Upper lobe of left lung (tissue), 6 donors: ENCODE measurements at regions not wholly inside any gene's neighbourhood (a gene's known extent, or its start where the extent isn't known, plus 50 kb on each side); places are given as distances from the start of the nearest gene placed in this dataset.

Experiments used
- ATAC-seq, 2 donors: fragments of 200-7000 bp; cut with Tn5 transposase; one replicate each; pipeline ENCODE4 v1.9.1; 2022; ENCODE audit warnings: mild to moderate bottlenecking in 2 of 2, moderate library complexity in 2 of 2; ENCODE audit not compliant: low FRiP score in 2 of 2
- DNase-seq, 2 donors: peaks; one replicate each; pipeline ENCODE4 v3.0.0-alpha.2; 2019 to 2020
- H3K27ac ChIP-seq, 4 donors: fragments of 200-600 bp; sonication (generic); one replicate each; pipeline ENCODE4 v1.5.1; 2016 to 2019
- H3K27me3 ChIP-seq, 4 donors: fragments of 200-600 bp; sonication (generic); one replicate each; pipeline ENCODE4 v1.5.1; 2017 to 2019
- H3K36me3 ChIP-seq, 4 donors: fragments of 200-600 bp; sonication (generic); one replicate each; pipeline ENCODE4 v1.5.1; 2016 to 2019
- H3K4me1 ChIP-seq, 4 donors: fragments of 200-600 bp; sonication (generic); one replicate each; pipeline ENCODE4 v1.5.1; 2018 to 2019
- H3K4me3 ChIP-seq, 4 donors: fragments of 200-600 bp; sonication (generic); one replicate each; pipeline ENCODE4 v1.5.1; 2017 to 2019; ENCODE audit warnings: mild to moderate bottlenecking in 2 of 4, moderate library complexity in 1 of 4
- H3K9me3 ChIP-seq, 4 donors: fragments of 200-600 bp; sonication (generic); one replicate each; pipeline ENCODE4 v1.5.1; 2018 to 2019
- EP300 ChIP-seq, 4 donors: sonication (generic); formaldehyde crosslinking; IDR thresholded peaks; one replicate each; pipeline ENCODE4 v1.5.1; 2017; ENCODE audit warnings: antibody characterized with exemption in 4 of 4, control low read depth in 2 of 4
- POLR2A ChIP-seq, 4 donors: fragments of 450-650 bp; IDR thresholded peaks; one replicate each; pipeline ENCODE4 v1.5.1; 2016 to 2017; ENCODE audit warnings: antibody characterized with exemption in 4 of 4, mild to moderate bottlenecking in 2 of 4
- POLR2AphosphoS5 ChIP-seq, 2 donors: sonication (generic); formaldehyde crosslinking; IDR thresholded peaks; one replicate each; pipeline ENCODE4 v1.5.1; 2017; ENCODE audit warnings: antibody characterized with exemption in 2 of 2
- WGBS, 2 donors: methylation state at CpG; one replicate each; pipeline ENCODE4 v1.1.5; 2017 to 2018; 5-methylcytosine and 5-hydroxymethylcytosine counted together
- TF ChIP-seq, protein P1 (sequence below), 6 experiments: fragments of 450-650 bp in 4 of 6; fragments of 200-600 bp in 2 of 6; sonication (generic) in 2 of 6; IDR thresholded peaks; one replicate each; pipeline ENCODE4 v1.5.1; 2016 to 2019; ENCODE audit warnings: antibody characterized with exemption in 6 of 6
- donor health status: DM: no; HTN: no; CAD: no; lungs with moderate emphysema.
- donor health status: DM: no; HTN: yes; CAD: no; lungs with severe emphysema.

DNA sequence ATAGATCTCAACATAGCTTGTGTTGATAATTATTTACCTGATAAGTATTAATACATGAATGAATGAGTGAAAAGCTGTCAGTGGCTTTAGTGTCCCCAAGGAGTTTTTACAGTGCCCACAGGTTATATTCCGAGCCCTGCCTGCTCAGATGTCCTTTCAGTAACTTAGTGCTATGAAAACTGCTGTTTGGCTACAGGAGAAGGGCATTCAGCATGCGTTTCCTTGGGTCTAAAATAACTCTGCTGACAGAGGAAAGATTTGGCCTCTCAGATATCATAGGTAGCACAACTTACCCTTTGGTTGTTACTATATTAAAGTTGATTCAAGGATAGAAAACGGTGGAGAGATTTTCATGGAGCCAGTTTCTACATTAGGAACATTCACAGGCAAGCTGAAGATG is 241.0 kb downstream of the ETAA1 start:
- TF ChIP-seq POLR2A (IDR thresholded peaks at IDR 0.05), result no peak
- TF ChIP-seq POLR2AphosphoS5 (IDR thresholded peaks at IDR 0.05), result no peak
- TF ChIP-seq EP300 (IDR thresholded peaks at IDR 0.05), result no peak
- TF ChIP-seq, protein P1, sequence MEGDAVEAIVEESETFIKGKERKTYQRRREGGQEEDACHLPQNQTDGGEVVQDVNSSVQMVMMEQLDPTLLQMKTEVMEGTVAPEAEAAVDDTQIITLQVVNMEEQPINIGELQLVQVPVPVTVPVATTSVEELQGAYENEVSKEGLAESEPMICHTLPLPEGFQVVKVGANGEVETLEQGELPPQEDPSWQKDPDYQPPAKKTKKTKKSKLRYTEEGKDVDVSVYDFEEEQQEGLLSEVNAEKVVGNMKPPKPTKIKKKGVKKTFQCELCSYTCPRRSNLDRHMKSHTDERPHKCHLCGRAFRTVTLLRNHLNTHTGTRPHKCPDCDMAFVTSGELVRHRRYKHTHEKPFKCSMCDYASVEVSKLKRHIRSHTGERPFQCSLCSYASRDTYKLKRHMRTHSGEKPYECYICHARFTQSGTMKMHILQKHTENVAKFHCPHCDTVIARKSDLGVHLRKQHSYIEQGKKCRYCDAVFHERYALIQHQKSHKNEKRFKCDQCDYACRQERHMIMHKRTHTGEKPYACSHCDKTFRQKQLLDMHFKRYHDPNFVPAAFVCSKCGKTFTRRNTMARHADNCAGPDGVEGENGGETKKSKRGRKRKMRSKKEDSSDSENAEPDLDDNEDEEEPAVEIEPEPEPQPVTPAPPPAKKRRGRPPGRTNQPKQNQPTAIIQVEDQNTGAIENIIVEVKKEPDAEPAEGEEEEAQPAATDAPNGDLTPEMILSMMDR (IDR thresholded peaks at IDR 0.05), result no peak
- Histone ChIP-seq H3K36me3 (no peaks in the 10 kb centered on the region), H3K4me1 (no peaks in the 10 kb centered on the region), H3K27me3 (no peaks in the 10 kb centered on the region), H3K9me3 (no peaks in the 10 kb centered on the region), H3K27ac (no peak overlapping the region), H3K4me3 (no peak overlapping the region)
- DNase-seq (no peak), ATAC-seq (no peak)
- WGBS, 2 donors, result 57 to 61% methylated on average over 3 of the region's 3 CpGs

DNA sequence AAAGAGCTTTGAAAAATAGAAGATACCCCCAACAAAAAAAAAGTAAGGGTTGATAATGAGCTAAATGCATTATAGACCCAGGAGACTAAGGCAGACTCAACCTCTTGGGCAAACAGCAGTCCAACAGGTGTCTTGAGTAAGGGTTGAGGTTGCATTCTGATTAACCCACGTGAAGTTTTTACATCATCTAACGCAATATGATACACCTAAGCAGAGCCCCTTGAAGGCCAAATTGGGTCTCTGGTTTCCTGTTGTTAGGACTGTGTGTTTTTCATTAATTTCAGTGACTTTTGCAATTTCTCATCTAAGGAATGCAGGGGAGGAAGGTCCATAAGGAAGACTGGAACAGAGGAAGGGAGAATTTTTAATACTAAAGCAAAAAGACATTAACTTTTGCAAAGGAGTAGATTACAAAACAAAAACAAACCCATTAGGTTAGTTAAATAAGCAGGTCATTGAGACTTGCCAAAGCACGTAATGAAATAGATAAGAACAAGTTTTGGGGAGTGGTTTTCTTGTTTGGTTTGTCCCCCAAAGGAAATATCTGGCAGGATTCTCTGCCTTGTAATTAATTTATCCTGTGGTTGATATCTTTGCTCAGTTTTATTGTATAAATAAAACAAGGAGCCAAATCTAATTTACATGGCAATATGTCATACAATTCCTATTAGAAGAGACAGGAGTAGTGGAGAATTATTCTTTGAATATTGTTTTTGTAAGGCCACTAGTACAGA is 244.3 kb downstream of the ETAA1 start:
- Histone ChIP-seq H3K4me1 (no peaks in the 10 kb centered on the region), H3K4me3 (no peak overlapping the region), H3K9me3 (peaks cover 0 to 3% (median 0%) of the 10 kb centered on the region in 4 donors), H3K27ac (no peak overlapping the region), H3K27me3 (no peaks in the 10 kb centered on the region), H3K36me3 (no peaks in the 10 kb centered on the region)
- TF ChIP-seq POLR2AphosphoS5 (IDR thresholded peaks at IDR 0.05), result no peak
- TF ChIP-seq, protein P1 (IDR thresholded peaks at IDR 0.05), result no peak
- ATAC-seq (no peak), DNase-seq (no peak)
- WGBS, 2 donors, result 61 to 68% methylated on average over 3 of the region's 3 CpGs

DNA sequence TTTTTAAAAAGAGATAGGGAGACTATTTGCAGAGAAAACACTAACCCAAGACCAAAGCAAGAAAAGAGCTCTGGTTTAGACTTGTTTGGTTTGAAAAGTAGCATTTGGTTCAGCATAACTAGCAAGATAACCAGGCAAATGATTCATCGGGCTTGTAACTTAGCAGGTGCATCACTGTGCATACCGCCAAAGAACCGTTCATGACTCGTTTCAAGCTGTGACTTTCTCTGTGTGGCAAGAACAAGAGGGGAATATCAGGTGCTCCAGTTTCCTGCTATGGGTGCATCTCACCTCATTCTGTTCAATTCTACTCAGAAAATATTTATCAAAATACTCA is 244.9 kb downstream of the ETAA1 start:
- no peaks in the 10 kb centered on the region for H3K27me3 ChIP-seq
- no peaks in the 10 kb centered on the region for H3K36me3 ChIP-seq
- no peaks in the 10 kb centered on the region for H3K4me1 ChIP-seq
- ATAC-seq (no peak), DNase-seq (no peak)
- TF ChIP-seq POLR2AphosphoS5 (IDR thresholded peaks at IDR 0.05) (no peak), POLR2A (IDR thresholded peaks at IDR 0.05) (no peak)
- TF ChIP-seq, protein P1 (IDR thresholded peaks at IDR 0.05), result no peak
- 64 to 71% methylated on average over 4 of the region's 4 CpGs for WGBS, 2 donors
- no peak overlapping the region for H3K4me3 ChIP-seq
- H3K27ac ChIP-seq, result no peak overlapping the region
- peaks cover 0 to 8% (median 2%) of the 10 kb centered on the region in 4 donors for H3K9me3 ChIP-seq

DNA sequence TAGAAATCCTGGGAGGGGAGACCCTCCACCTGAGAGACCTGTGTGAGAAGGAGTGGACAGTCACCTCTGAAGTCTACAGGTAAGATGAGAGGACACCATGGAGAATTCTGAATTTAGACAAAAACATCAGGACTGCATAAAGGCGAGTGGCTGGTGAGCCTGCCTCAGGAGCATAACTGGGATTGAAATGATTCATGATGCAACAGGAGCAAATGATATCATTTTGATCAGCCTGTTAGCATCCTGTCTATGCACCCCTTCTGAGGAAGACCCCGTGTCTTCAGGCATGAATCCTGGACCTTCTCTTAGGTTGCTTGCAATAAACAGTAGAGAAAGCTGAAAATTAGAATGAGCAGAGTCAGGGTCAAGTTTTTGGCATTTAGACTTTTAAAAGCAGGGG is 245.8 kb downstream of the ETAA1 start:
- WGBS, 2 donors, result 73 to 80% methylated on average over 2 of the region's 2 CpGs

More for the DNA sequence above, 245.8 kb downstream of the ETAA1 start:
- no peaks in the 10 kb centered on the region for H3K36me3 ChIP-seq
- H3K27me3 ChIP-seq, result no peaks in the 10 kb centered on the region
- H3K4me3 ChIP-seq, result no peak overlapping the region
- no peak for ATAC-seq
- H3K9me3 ChIP-seq, result peaks cover 0 to 11% (median 2%) of the 10 kb centered on the region in 4 donors
- H3K4me1 ChIP-seq, result no peaks in the 10 kb centered on the region
- DNase-seq, result no peak
- TF ChIP-seq POLR2AphosphoS5 (IDR thresholded peaks at IDR 0.05), result no peak
- TF ChIP-seq, protein P1 (IDR thresholded peaks at IDR 0.05), result no peak
- no peak overlapping the region for H3K27ac ChIP-seq
